Liver (tissue), 3 donors: ENCODE measurements at regions not wholly inside any gene's neighbourhood (a gene's known extent, or its start where the extent isn't known, plus 50 kb on each side); places are given as distances from the start of the nearest gene placed in this dataset.

Experiments used
- JUND ChIP-seq, 2 donors: IDR thresholded peaks; 2 replicates each; pipeline ENCODE4 v1.6.1; 2016; ENCODE audit warnings: antibody characterized with exemption in 2 of 2
- NR2F2 ChIP-seq: IDR thresholded peaks from 2 replicates; pipeline ENCODE4 v1.6.1; 2016; ENCODE audit warnings: antibody characterized with exemption
- SP1 ChIP-seq: IDR thresholded peaks from 2 replicates; pipeline ENCODE4 v1.6.1; 2018; ENCODE audit warnings: antibody characterized with exemption, mild to moderate bottlenecking
- YY1 ChIP-seq: IDR thresholded peaks from 2 replicates; pipeline ENCODE4 v1.6.1; 2016; ENCODE audit warnings: antibody characterized with exemption, mild to moderate bottlenecking
- TF ChIP-seq, protein P1 (sequence below): fragments of 150-350 bp; IDR thresholded peaks from 2 replicates; pipeline ENCODE4 v1.5.1; 2017; ENCODE audit warnings: improper control_type of control experiment, low read depth, low read length; ENCODE audit not compliant: missing input control
- TF ChIP-seq, protein P2 (sequence below): IDR thresholded peaks from 2 replicates; pipeline ENCODE4 v1.6.1; 2016; ENCODE audit warnings: antibody characterized with exemption, mild to moderate bottlenecking
- donor health status: healthy.
- donor health status: healthy.

DNA sequence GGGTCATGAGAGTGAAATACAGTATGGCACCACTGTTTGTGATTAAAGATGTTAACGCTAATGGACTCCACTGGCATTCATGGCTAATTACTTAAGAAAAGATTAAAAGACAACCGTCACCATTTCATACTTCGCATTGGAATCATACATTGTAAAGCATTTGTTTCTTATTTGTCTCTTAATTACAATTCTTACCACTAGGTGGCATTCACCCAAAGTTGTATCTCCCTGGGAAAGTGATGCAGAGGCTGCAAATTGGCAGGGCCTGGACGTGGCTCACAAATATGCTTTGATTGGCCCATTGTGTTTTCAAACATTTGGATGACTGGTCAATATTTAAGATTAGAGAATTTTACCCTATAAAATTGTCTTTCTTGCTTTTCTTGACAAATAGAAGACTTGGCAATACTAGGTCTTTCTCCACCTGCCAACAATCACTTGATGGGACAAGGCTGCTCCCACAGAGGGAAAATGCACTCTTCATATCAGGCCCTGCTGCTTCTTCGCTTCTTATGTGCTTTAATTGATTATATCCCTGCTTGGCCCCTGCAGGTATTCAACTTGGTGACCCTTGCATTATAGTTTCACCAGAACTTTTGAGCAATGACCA, 72.1 kb upstream of the STARD3NL start:
- TF ChIP-seq SP1 = no peak
- TF ChIP-seq, protein P1, sequence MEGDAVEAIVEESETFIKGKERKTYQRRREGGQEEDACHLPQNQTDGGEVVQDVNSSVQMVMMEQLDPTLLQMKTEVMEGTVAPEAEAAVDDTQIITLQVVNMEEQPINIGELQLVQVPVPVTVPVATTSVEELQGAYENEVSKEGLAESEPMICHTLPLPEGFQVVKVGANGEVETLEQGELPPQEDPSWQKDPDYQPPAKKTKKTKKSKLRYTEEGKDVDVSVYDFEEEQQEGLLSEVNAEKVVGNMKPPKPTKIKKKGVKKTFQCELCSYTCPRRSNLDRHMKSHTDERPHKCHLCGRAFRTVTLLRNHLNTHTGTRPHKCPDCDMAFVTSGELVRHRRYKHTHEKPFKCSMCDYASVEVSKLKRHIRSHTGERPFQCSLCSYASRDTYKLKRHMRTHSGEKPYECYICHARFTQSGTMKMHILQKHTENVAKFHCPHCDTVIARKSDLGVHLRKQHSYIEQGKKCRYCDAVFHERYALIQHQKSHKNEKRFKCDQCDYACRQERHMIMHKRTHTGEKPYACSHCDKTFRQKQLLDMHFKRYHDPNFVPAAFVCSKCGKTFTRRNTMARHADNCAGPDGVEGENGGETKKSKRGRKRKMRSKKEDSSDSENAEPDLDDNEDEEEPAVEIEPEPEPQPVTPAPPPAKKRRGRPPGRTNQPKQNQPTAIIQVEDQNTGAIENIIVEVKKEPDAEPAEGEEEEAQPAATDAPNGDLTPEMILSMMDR = peak; percentile 53
- no peak for TF ChIP-seq YY1
- no peak for TF ChIP-seq JUND (IDR thresholded peaks at IDR 0.05)
- TF ChIP-seq, protein P2, sequence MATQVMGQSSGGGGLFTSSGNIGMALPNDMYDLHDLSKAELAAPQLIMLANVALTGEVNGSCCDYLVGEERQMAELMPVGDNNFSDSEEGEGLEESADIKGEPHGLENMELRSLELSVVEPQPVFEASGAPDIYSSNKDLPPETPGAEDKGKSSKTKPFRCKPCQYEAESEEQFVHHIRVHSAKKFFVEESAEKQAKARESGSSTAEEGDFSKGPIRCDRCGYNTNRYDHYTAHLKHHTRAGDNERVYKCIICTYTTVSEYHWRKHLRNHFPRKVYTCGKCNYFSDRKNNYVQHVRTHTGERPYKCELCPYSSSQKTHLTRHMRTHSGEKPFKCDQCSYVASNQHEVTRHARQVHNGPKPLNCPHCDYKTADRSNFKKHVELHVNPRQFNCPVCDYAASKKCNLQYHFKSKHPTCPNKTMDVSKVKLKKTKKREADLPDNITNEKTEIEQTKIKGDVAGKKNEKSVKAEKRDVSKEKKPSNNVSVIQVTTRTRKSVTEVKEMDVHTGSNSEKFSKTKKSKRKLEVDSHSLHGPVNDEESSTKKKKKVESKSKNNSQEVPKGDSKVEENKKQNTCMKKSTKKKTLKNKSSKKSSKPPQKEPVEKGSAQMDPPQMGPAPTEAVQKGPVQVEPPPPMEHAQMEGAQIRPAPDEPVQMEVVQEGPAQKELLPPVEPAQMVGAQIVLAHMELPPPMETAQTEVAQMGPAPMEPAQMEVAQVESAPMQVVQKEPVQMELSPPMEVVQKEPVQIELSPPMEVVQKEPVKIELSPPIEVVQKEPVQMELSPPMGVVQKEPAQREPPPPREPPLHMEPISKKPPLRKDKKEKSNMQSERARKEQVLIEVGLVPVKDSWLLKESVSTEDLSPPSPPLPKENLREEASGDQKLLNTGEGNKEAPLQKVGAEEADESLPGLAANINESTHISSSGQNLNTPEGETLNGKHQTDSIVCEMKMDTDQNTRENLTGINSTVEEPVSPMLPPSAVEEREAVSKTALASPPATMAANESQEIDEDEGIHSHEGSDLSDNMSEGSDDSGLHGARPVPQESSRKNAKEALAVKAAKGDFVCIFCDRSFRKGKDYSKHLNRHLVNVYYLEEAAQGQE = no peak
- no peak for TF ChIP-seq NR2F2
